ENCODE measurements at regions not wholly inside any gene's neighbourhood (a gene's known extent, or its start where the extent isn't known, plus 50 kb on each side); places are given as distances from the start of the nearest gene placed in this dataset.

DNA sequence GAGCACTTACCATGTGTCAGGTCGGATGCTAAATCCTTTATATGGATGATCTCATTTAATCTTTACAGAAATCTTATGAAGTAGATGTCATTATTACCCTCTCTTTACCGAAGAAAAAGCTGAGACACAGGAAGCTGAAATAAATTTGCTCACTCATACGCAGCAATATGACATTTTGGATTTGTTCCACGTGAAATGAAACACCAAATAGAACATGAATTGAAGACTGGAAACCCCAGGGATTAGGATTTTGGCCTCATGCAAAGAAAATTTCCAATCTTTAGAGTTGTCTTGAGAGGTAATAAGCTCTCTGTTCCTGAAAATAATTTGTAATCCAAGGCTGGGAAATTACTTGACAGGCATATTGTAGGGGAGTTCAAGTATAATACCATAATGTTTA, 354.4 kb upstream of the CLNK start:
- WGBS, 2 donors = 36 to 43% methylated on average over 4 of the region's 4 CpGs
- no peak for TF ChIP-seq POLR2A (IDR thresholded peaks at IDR 0.05)
- TF ChIP-seq, protein P1, sequence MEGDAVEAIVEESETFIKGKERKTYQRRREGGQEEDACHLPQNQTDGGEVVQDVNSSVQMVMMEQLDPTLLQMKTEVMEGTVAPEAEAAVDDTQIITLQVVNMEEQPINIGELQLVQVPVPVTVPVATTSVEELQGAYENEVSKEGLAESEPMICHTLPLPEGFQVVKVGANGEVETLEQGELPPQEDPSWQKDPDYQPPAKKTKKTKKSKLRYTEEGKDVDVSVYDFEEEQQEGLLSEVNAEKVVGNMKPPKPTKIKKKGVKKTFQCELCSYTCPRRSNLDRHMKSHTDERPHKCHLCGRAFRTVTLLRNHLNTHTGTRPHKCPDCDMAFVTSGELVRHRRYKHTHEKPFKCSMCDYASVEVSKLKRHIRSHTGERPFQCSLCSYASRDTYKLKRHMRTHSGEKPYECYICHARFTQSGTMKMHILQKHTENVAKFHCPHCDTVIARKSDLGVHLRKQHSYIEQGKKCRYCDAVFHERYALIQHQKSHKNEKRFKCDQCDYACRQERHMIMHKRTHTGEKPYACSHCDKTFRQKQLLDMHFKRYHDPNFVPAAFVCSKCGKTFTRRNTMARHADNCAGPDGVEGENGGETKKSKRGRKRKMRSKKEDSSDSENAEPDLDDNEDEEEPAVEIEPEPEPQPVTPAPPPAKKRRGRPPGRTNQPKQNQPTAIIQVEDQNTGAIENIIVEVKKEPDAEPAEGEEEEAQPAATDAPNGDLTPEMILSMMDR (IDR thresholded peaks at IDR 0.05) = no peak
- DNase-seq (ENCODE audit: low spot score in 2 of 2) = no peak
- no peak overlapping the region for H3K4me3 ChIP-seq (ENCODE audit: low read depth, poor library complexity, severe bottlenecking)
- intact Hi-C loops (cut with DNase I; ENCODE audit: low total_unique reads) = no loop called here

DNA sequence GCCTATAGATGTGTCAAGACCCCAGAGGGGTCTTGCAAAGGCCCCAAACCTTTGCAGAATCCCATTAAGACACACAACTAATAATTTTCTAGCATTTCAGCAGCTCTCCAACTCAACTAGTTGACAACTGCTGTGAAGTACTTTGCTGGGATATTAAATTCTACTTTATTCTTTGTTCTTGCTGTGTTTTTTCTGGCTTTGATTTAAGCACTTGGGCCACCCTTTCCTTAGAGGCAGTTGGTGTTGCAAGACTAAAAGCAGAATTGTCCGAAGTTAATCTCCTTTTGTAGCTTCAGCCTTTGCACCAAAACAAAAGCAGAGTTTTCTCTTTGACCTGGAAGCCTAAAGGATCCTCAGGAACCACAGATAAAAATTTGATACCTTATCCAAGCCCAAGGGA, 353.1 kb upstream of the CLNK start:
- TF ChIP-seq, protein P1 (IDR thresholded peaks at IDR 0.05) = no peak
- intact Hi-C loops (cut with DNase I; ENCODE audit: low total_unique reads) = no loop called here
- no peak for DNase-seq (ENCODE audit: low spot score in 2 of 2)
- no peak overlapping the region for H3K4me3 ChIP-seq (ENCODE audit: low read depth, poor library complexity, severe bottlenecking)
- 59 to 61% methylated on average over 1 of the region's 1 CpG for WGBS, 2 donors

DNA sequence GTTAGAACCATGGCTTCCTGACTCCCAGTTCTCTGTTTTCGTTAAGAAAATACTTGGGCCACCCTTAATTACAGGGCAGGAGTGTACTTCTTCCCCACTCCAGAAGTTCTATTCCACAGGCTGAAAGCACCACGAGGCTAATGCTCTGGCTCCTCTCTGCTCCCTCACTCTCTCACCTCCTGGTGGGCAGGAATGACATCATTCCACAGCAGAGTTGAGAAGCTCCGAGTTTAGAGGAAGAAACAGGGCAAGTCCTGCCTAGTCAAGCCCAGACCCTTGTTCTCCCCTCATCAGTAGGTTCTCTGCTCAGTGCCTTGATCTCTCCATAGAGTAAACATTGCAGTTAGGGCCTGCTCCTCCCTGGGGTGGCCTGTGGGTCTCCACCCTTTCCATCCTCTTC, 343.8 kb upstream of the CLNK start:
- DNase-seq (ENCODE audit: low spot score in 2 of 2) = no peak
- WGBS, 2 donors = 56 to 60% methylated on average over 3 of the region's 3 CpGs
- TF ChIP-seq, protein P1 (IDR thresholded peaks at IDR 0.05) = no peak
- TF ChIP-seq POLR2A (IDR thresholded peaks at IDR 0.05) = no peak
- intact Hi-C loops (cut with DNase I; ENCODE audit: low total_unique reads) = no loop called here
- H3K4me3 ChIP-seq (ENCODE audit: low read depth, poor library complexity, severe bottlenecking) = no peak overlapping the region

DNA sequence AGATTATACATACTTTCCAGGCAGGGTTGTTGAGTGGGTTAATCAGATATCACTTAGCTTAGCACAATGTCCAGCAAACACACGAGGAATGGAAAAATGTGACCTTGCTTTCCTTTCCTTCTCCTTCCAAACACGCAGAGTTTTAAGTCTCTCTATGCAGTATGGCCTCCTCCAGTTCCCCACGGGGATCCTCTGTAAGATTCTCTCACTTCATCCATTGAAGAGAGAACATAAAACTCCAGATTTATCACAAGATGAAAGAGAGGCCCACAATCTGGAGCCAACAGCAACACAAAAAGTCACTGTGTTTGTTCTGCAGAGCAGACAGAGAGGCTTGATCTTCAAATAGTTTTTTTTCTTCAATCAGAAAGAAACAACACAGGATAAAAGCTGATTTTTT, 336.8 kb upstream of the CLNK start:
- 46% methylated on average over 3 of the region's 3 CpGs for WGBS, 2 donors
- no peak overlapping the region for H3K4me3 ChIP-seq (ENCODE audit: low read depth, poor library complexity, severe bottlenecking)

DNA sequence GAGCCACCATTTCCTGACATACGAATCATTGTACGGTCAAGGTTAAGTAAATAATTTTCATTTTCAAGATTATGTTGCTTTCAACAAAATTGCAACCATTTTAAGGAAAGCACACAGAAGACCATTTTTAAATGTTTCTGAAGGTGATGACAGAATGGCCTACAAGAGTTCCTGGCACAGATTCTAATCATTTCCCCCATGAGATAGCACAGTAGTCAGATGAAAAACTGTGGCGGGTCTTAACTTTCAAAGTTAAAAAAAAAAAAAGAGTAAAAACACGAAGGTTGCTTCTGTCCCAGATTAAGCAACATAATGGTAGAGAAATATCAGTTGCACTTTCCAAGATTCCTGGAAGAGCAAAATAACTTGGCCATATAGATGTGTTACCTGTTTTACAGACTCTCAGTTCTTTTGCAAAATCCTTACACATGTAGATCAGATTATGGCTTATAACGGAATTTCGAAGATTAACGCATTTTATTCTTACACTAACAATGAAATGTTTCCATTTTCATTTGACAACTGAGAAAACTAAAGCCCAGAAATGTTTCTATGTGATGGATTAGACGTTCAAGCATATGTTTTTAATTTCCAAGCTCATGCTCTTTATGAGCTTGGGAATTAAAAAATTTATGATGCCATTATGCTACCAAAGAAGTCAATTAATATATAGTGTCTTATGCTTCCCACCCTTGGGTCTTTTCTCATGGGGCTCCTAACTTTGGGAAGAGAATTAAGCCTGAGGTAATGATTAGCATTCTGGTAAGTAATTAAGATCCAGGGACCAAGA, 335.1 kb upstream of the CLNK start:
- intact Hi-C loops (cut with DNase I; ENCODE audit: low total_unique reads) = no loop called here
- WGBS, 2 donors = 57 to 58% methylated on average over 8 of the region's 8 CpGs
- no peak for DNase-seq (ENCODE audit: low spot score in 2 of 2)
- TF ChIP-seq, protein P1 (IDR thresholded peaks at IDR 0.05) = no peak
- TF ChIP-seq POLR2A (IDR thresholded peaks at IDR 0.05) = no peak
- no peak overlapping the region for H3K4me3 ChIP-seq (ENCODE audit: low read depth, poor library complexity, severe bottlenecking)

More for the DNA sequence above, 336.8 kb upstream of the CLNK start:
- DNase-seq (ENCODE audit: low spot score in 2 of 2) = no peak
- intact Hi-C loops (cut with DNase I; ENCODE audit: low total_unique reads) = no loop called here
- TF ChIP-seq POLR2A (IDR thresholded peaks at IDR 0.05) = no peak
- TF ChIP-seq, protein P1 (IDR thresholded peaks at IDR 0.05) = no peak

DNA sequence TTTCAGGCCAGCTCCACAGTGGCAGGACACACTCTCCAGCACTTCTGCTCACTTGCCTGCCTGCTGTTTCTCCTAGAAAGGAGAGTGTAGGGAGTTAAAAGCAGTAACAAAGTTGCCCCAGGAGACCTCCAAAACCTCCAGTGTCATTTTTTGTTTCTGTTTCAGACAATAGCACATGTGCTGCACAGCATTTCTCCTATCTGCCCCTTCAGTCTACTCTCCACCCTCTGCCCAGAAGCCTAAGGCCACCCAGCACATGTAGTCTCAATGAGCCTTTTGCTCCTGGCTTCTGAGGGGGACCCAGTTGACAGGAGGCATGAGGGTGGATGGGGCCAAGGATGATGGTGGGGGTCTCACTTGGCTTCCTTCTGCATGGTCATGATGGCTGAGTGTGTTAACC, 329.6 kb upstream of the CLNK start:
- no peak overlapping the region for H3K4me3 ChIP-seq (ENCODE audit: low read depth, poor library complexity, severe bottlenecking)
- intact Hi-C loops (cut with DNase I; ENCODE audit: low total_unique reads) = no loop called here
- DNase-seq (ENCODE audit: low spot score in 2 of 2) = no peak
- TF ChIP-seq, protein P1 (IDR thresholded peaks at IDR 0.05) = no peak
- no peak for TF ChIP-seq POLR2A (IDR thresholded peaks at IDR 0.05)
